Left lobe of liver (tissue), 2 donors: ENCODE measurements at regions not wholly inside any gene's neighbourhood (a gene's known extent, or its start where the extent isn't known, plus 50 kb on each side); places are given as distances from the start of the nearest gene placed in this dataset.

Experiments used
- ATAC-seq: fragments of 200-7000 bp; cut with Tn5 transposase; one replicate; pipeline ENCODE4 v1.9.1; 2020; ENCODE audit warnings: mild to moderate bottlenecking, moderate library complexity
- DNase-seq: peaks from one replicate; pipeline ENCODE4 v3.0.0-alpha.2; 2020; ENCODE audit warnings: low spot score
- donor health status: DM: no; HTN: no; CAD: no; lungs with moderate emphysema.
- donor health status: DM: no; HTN: yes; CAD: no.

DNA sequence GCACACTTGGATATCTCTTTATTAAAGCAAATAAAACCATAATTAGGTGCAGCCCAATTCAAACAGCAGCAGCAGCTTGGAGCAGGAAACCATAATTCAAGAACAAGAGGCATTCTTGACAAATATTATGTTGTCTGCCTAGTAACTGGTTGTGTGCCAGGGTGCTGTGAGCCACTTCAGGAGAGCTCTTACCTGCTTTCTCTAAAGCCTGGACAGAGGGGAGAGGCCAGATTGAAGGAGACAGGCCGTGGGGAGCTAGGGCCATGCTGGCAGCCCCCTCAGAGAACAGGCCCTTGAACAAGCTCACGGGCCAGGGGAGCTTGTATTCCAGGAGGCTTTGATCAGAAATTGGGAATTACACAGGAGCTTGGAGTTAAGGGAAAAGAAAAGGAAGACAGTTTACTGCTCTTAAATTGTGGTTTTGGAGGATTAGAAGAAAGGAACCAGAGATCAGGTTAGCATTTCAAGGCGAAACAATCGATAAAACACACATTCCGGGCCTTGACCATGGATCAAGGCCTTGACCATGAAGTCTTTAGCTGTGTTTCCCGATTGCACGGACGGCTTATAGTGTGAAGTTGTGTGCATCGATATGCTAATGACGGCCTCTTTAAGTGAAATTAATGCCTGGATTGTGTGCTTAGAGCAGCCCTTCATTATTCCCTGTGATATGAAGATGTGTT is 69.8 kb upstream of the NKX2-2 start:
- ATAC-seq (no peak), DNase-seq (no peak)

DNA sequence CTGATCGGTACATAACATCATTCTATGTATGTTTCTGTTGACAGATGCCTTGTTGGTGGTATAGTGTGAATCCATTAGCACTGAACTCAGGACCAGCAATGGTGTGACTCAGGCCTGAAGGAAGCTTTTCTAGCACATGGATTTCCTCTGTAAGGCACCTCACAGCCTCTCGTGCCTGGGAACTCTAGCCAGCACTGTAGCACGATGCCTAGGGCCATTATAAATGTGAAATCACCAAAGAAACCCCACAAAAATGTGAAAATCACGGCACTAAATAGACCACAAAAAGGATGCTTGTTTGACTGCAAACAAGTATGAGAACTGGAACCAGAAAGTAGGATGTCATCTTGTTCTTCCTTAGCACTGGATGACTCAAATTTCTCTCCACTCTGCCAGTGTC is 63.7 kb upstream of the NKX2-2 start:
- no peak for DNase-seq
- ATAC-seq: no peak

DNA sequence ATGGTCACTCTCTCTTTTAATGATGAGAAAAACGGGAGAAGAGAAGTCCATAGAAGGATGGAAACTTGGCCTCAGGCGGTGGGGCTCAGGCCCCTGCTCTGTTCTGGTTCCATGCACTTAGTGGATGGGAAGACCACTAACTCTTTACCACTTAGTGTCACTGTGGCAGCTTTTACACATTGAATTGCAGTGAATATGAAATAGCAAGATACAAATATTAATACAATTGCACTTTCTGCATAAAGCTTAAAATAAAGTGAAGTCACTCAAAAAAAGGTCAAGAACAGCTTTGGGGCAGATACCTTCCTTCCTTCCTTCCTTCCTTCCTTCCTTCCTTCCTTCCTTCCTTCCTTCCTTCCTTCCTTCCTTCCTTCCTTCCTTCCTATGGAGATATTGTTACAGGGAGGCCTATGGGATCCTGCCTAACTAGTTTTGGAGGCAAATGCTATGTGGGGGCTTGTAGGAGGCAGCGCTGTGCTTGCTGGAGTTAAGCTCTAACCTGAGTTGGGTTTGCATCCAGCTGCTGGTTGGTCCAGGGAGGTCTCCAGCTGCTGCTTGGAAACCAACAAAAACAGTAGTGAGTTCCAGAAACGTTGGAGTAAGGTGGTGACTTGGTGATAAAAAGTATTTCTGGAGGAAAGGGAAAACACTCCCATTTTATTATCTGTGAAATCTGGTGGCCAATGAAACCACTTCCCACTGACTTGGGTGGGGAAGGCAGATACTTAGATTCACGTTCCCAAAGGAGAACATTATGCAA is 62.3 kb upstream of the NKX2-2 start:
- ATAC-seq: no peak
- no peak for DNase-seq

DNA sequence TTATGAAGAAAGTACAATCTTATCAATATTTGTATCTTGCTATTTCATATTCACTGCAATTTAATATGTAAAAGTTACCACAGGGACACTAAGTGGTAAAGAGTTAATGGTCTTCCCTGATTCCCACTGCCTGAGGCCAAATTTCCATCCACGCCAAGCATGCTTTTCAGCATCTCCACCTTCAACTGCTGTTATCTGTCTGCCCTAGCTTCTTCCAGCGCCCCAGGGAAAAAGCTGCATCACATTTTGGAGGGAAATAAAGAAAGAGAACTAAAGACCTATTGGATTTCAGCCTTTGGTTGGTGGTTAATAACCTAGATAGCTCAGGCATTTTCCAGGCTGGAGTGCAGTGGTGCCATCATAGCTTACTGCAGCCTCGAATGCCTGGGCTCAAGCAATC is 61.3 kb upstream of the NKX2-2 start:
- ATAC-seq (no peak), DNase-seq (no peak)

DNA sequence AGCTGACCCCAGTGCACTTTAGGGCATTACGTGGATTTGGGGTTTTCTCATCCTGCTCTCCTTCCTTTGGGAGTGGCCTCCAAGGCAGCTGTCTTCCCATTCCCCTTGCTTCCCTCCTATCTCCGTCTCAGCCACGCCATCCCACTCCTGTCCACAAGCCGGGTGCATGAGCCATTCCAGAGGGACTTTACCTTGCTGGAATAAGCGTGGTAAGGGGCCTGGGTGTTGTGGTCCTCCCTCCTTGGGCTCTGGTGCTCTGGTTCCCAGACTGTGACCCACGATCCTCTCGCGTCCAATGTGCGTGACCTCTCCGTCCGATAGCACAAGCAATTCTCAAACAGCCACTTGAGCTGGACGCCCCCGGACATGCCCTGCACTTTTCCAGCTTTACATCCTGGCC is 60.6 kb upstream of the NKX2-2 start:
- ATAC-seq: no peak

DNA sequence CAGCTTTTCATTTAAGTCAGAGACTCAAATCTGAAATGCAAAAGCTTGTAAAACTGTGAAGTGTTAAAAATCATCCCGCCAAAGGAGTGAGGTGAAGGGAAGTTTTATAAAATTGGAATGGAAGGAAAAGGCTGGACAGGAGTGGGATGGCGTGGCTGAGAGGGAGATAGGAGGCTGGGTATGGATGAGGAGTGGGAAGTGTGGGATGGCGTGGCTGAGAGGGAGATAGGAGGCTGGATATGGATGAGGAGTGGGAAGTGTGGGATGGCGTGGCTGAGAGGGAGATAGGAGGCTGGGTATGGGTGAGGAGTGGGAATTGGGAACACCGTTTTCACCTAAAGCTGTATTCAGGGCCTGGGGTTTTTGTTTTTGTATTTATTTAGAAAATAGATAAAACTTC is 59.4 kb upstream of the NKX2-2 start:
- no peak for DNase-seq
- no peak for ATAC-seq

More for the DNA sequence above, 60.6 kb upstream of the NKX2-2 start:
- DNase-seq: no peak

DNA sequence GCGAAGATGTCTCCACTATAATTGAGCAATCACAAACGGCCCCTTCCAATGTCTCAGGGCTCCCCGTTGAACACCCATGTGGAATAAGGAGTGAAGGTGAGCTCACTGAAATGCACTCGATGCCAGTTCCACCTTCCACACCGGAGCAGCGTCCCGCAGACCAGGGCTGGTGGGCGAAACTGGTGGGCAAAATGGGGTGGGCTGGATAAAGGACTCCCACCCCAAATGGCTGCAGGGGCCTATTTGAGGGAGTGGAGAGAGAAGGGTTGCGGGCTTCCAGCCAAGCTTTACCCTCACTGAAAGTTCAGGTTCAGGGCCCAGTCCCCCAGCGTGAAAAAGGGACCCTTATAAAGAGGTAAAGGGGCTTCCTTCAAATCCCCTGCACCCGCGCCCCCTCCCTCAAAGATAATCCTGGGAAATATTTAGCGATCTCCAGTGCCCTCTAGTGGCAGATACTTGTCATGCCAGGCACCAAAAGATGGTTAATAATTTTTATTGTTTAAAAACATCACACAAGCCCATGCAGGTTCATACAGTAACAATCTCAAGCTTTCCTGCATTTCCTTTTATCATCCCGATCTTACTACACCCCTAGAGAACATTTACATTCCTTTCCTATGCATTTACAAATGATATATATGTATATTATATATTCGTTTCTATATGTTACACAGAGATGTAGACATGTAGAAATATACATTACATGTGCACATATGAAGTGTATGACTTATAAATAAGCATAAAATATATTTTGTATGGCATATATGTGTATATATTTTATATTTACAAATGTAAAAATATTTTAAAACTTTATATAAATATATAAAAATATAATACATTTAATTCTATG is 58.2 kb upstream of the NKX2-2 start:
- ATAC-seq (peak; percentile 64), DNase-seq (peak; percentile 49)

DNA sequence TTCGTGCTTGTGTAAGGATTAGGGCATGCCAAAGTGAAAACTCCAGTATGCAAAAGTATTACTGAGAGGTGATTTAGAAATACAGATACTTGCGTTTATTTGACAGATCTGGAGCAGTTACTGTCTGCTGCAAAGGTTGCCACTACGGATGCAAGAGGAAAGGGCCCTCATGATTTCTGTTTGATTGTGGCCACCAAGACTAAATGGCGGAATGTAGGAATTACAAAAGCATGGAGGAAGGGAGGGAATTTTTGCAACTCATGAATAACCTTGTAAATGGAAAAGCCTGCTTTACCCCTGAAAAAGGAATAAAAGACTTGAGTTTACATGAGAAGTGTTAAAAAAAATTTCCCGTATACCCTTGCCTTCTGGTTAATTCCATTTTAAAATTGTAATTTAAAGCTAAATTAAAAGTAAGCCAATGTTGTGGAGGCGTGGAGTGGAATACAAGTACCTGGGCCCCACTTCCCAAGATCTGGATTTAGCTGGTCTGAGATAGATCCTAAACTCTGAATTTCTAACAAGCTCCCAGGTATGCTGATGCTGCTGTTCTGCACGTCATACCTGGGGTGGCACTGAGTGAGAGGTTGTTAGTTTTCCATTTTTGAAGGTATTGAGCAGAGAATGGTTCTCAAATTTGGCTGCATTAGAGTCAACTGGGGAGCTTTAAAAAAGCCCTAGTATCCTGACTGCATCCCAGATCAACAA is 56.6 kb upstream of the NKX2-2 start:
- no peak for DNase-seq

DNA sequence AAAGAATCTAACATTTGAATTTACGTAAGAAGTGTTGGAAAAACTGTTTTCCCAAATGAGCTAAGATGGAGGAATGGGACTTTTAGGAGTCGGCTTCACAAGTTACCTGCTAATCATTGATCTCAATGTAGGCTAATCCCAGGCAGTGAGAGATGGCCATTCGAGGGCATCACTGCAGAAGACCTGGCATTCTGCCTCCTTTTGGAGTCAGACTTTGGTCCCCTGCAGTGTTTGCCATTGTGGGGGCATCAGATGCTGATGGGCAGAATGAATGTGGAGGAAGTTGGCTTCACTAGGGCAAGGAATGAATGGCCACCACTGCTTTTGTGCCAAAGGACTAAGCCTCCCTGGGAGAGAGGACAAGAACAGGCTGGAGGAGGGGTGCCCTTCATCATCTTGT is 55.7 kb upstream of the NKX2-2 start:
- DNase-seq (peak; percentile 84), ATAC-seq (peak; percentile 86)

More for the DNA sequence above, 56.6 kb upstream of the NKX2-2 start:
- ATAC-seq: peak; percentile 4

DNA sequence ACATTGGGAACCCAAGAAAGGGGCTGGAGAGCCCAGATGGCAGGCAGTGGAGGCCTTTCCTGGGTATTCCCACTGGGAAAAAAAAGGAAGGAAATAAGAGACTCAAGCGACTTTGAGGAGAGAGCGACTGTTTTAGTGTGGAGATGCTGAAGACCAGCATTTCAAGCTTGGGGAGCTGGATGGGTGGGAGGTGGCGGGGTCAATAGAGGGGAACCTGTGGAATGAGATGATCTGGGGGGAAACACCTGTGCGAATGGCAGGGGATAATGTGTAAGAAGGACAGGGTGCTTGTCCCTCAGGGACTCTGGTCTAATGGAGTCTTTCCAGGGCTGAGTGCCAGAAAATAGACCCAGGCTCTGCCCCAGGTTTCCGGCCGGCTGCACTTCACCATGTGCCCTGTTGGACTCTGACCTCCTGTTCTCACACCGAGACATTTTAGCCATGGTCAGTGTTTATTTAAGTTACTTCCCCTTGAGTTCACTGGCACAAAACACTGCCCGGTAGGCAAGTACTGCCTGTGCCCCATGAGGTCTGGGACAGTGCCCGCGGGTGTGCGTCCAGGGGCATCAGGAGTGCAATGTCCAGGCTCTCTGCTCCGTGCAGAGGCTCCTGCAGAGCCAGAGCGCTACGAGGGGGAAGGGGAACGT is 50.4 kb upstream of the NKX2-2 start:
- ATAC-seq (peak; percentile 96), DNase-seq (peak; percentile 97)
